ENCODE measurements at regions not wholly inside any gene's neighbourhood (a gene's known extent, or its start where the extent isn't known, plus 50 kb on each side); places are given as distances from the start of the nearest gene placed in this dataset.
A peak's percentile ranks its signal among the peaks of the same experiment; 100 is the strongest.

- ATAC-seq (ENCODE audit: low FRiP score in 2 of 2) (no peak), DNase-seq (no peak)
- no peaks in the 10 kb centered on the region for H3K4me1 ChIP-seq
- TF ChIP-seq CTCF (IDR thresholded peaks at IDR 0.05) (peak in 2 of 6 experiments; percentile 22 to 23), POLR2AphosphoS5 (IDR thresholded peaks at IDR 0.05) (no peak)
- H3K27me3 ChIP-seq: no peaks in the 10 kb centered on the region
- H3K9me3 ChIP-seq: no peaks in the 10 kb centered on the region
- WGBS, 2 donors: 60% methylated on average over 2 of the region's 2 CpGs; no CpG with 5 or more reads in 1 of the 2 donors
- no peak overlapping the region for H3K27ac ChIP-seq
- H3K36me3 ChIP-seq: no peaks in the 10 kb centered on the region
- no peak overlapping the region for H3K4me3 ChIP-seq
Observed at GRCh38 chrX:46381630-46382029, 163.6 kb downstream of the ZNF674 start.

GRCh38 chrX:46380148-46380752, 165.0 kb downstream of the ZNF674 start:
- 16 to 29% methylated on average over 3 of the region's 3 CpGs for WGBS, 2 donors
- H3K27me3 ChIP-seq: no peaks in the 10 kb centered on the region
- ATAC-seq (ENCODE audit: low FRiP score in 2 of 2) (no peak), DNase-seq (no peak)
- H3K27ac ChIP-seq: no peak overlapping the region
- H3K9me3 ChIP-seq: no peaks in the 10 kb centered on the region
- no peak overlapping the region for H3K4me3 ChIP-seq
- no peak for TF ChIP-seq POLR2AphosphoS5 (IDR thresholded peaks at IDR 0.05)
- no peak for TF ChIP-seq EP300 (IDR thresholded peaks at IDR 0.05)
- TF ChIP-seq POLR2A (IDR thresholded peaks at IDR 0.05): no peak
- no peak for TF ChIP-seq CTCF (IDR thresholded peaks at IDR 0.05)
- no peaks in the 10 kb centered on the region for H3K36me3 ChIP-seq
- no peaks in the 10 kb centered on the region for H3K4me1 ChIP-seq

- DNase-seq (no peak), ATAC-seq (ENCODE audit: low FRiP score in 2 of 2) (no peak)
- Histone ChIP-seq H3K27me3 (no peaks in the 10 kb centered on the region), H3K4me3 (no peak overlapping the region), H3K9me3 (no peaks in the 10 kb centered on the region), H3K4me1 (no peaks in the 10 kb centered on the region), H3K27ac (no peak overlapping the region), H3K36me3 (no peaks in the 10 kb centered on the region)
- TF ChIP-seq EP300 (IDR thresholded peaks at IDR 0.05) (no peak), CTCF (IDR thresholded peaks at IDR 0.05) (peak in 3 of 6 experiments; percentile 14 to 43 (median 30)), POLR2AphosphoS5 (IDR thresholded peaks at IDR 0.05) (no peak), POLR2A (IDR thresholded peaks at IDR 0.05) (no peak)
- WGBS, 2 donors: 33 to 43% methylated on average over 4 of the region's 4 CpGs
Observed at GRCh38 chrX:46376246-46376885, 168.9 kb downstream of the ZNF674 start.

GRCh38 chrX:46375831-46376230, 169.4 kb downstream of the ZNF674 start:
- no peak for TF ChIP-seq CTCF (IDR thresholded peaks at IDR 0.05)
- TF ChIP-seq POLR2AphosphoS5 (IDR thresholded peaks at IDR 0.05): no peak
- TF ChIP-seq EP300 (IDR thresholded peaks at IDR 0.05): no peak
- no peak for TF ChIP-seq POLR2A (IDR thresholded peaks at IDR 0.05)
- DNase-seq (no peak), ATAC-seq (ENCODE audit: low FRiP score in 2 of 2) (no peak)
- Histone ChIP-seq H3K27ac (no peak overlapping the region), H3K27me3 (no peaks in the 10 kb centered on the region), H3K4me3 (no peak overlapping the region), H3K4me1 (no peaks in the 10 kb centered on the region), H3K9me3 (no peaks in the 10 kb centered on the region), H3K36me3 (no peaks in the 10 kb centered on the region)
- WGBS, 2 donors: 75 to 98% methylated on average over 3 of the region's 3 CpGs

GRCh38 chrX:46374371-46374770, 170.8 kb downstream of the ZNF674 start:
- no peaks in the 10 kb centered on the region for H3K4me1 ChIP-seq
- WGBS, 2 donors: 22 to 30% methylated on average over 1 of the region's 1 CpG
- H3K36me3 ChIP-seq: no peaks in the 10 kb centered on the region

More at GRCh38 chrX:46374371-46374770, 170.8 kb downstream of the ZNF674 start:
- no peaks in the 10 kb centered on the region for H3K9me3 ChIP-seq
- ATAC-seq (ENCODE audit: low FRiP score in 2 of 2) (no peak), DNase-seq (no peak)
- H3K27me3 ChIP-seq: no peaks in the 10 kb centered on the region
- no peak for TF ChIP-seq CTCF (IDR thresholded peaks at IDR 0.05)
- no peak for TF ChIP-seq EP300 (IDR thresholded peaks at IDR 0.05)
- no peak for TF ChIP-seq POLR2AphosphoS5 (IDR thresholded peaks at IDR 0.05)
- TF ChIP-seq POLR2A (IDR thresholded peaks at IDR 0.05): no peak
- no peak overlapping the region for H3K27ac ChIP-seq
- no peak overlapping the region for H3K4me3 ChIP-seq
